ENCODE measurements at regions not wholly inside any gene's neighbourhood (a gene's known extent, or its start where the extent isn't known, plus 50 kb on each side); places are given as distances from the start of the nearest gene placed in this dataset.
"Not testable (repeated sequence)": the region's sequence is repeated elsewhere in the genome, so short reads cannot be mapped to it uniquely, and the experiment has no call there.

- DNase-seq (ENCODE audit: low read depth, low spot score): no peak
Measured at GRCh38 chr12:105455261-105455660, 124.8 kb downstream of the C12orf75 start.

- DNase-seq (ENCODE audit: low read depth, low spot score): no peak
Measured at GRCh38 chr12:105457026-105457425, 126.5 kb downstream of the C12orf75 start.

- DNase-seq (ENCODE audit: low read depth, low spot score): no peak
Measured at GRCh38 chr12:105459760-105460330, 129.4 kb downstream of the C12orf75 start.

- no peak for DNase-seq (ENCODE audit: low read depth, low spot score)
Measured at GRCh38 chr12:105461271-105461943, 130.9 kb downstream of the C12orf75 start.

GRCh38 chr12:105461944-105462762, 131.7 kb downstream of the C12orf75 start:
- no peak for DNase-seq (ENCODE audit: low read depth, low spot score)

GRCh38 chr12:105462831-105463230, 132.3 kb downstream of the C12orf75 start:
- no peak for DNase-seq (ENCODE audit: low read depth, low spot score)

- no peak for DNase-seq (ENCODE audit: low read depth, low spot score)
Measured at GRCh38 chr12:105464406-105464805, 133.9 kb downstream of the C12orf75 start.

- no peak for DNase-seq (ENCODE audit: low read depth, low spot score)
Measured at GRCh38 chr12:105466231-105466900, 135.9 kb downstream of the C12orf75 start.

GRCh38 chr12:105466901-105467598, 136.6 kb downstream of the C12orf75 start:
- DNase-seq (ENCODE audit: low read depth, low spot score): no peak

GRCh38 chr12:105467710-105468366, 137.3 kb downstream of the C12orf75 start:
- no peak for DNase-seq (ENCODE audit: low read depth, low spot score)

GRCh38 chr12:105468464-105468863, 138.0 kb downstream of the C12orf75 start:
- no peak for DNase-seq (ENCODE audit: low read depth, low spot score)

GRCh38 chr12:105469211-105469610, 138.7 kb downstream of the C12orf75 start:
- DNase-seq (ENCODE audit: low read depth, low spot score): no peak

- DNase-seq (ENCODE audit: low read depth, low spot score): no peak
Measured at GRCh38 chr12:105469701-105470100, 139.2 kb downstream of the C12orf75 start.

GRCh38 chr12:105470102-105470501, 139.6 kb downstream of the C12orf75 start:
- DNase-seq (ENCODE audit: low read depth, low spot score): no peak

GRCh38 chr12:105470601-105471000, 140.1 kb downstream of the C12orf75 start:
- no peak for DNase-seq (ENCODE audit: low read depth, low spot score)

GRCh38 chr12:105474672-105475071, 144.2 kb downstream of the C12orf75 start:
- DNase-seq (ENCODE audit: low read depth, low spot score): no peak

GRCh38 chr12:105476616-105477015, 146.1 kb downstream of the C12orf75 start:
- no peak for DNase-seq (ENCODE audit: low read depth, low spot score)

- no peak for DNase-seq (ENCODE audit: low read depth, low spot score)
Measured at GRCh38 chr12:105477873-105478272, 147.4 kb downstream of the C12orf75 start.

GRCh38 chr12:105478788-105479187, 148.3 kb downstream of the C12orf75 start:
- not testable (repeated sequence) for DNase-seq (ENCODE audit: low read depth, low spot score)

- DNase-seq (ENCODE audit: low read depth, low spot score): no peak
Measured at GRCh38 chr12:105479710-105480109, 149.2 kb downstream of the C12orf75 start.

- peak; percentile 20 for DNase-seq (ENCODE audit: low read depth, low spot score)
Measured at GRCh38 chr12:105480162-105480561, 149.7 kb downstream of the C12orf75 start.
